ENCODE measurements at regions not wholly inside any gene's neighbourhood (a gene's known extent, or its start where the extent isn't known, plus 50 kb on each side); places are given as distances from the start of the nearest gene placed in this dataset.

DNA sequence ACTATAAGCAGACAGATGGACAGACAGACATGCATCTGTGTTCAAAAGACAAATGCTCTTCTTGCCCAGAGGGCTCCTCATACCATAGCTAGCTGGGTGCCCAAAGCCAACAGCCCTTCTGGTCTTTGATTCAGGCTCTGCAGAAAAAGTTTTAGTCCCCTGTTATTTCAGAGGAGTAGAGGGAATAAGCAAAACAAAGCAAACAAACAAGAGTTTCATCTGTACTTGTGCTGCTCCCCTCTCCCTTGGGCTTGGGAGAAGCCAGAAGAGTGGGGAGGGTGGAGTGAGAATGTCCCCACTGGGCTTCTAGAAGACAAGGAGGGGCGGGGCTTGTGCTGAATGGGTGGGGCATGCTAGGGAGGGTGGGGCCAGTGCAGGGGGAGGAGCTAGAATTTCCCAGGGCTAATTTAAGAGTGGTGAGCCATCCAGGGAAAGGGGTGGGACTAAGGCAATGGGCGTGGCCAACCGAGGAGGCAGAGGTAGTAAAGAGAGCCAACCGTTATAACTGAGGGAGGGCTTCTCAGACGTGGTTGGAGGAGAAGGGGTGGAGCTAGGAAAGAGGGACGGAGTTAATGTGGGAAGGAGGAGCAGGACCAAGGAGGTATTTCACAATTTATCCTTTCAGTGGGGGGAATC is 101.2 kb upstream of the MGMT start:
- TF ChIP-seq PHTF2 (CRISPR knock-in tag; IDR thresholded peaks at IDR 0.05) (no peak), ZNF253 (CRISPR knock-in tag; conservative IDR thresholded peaks at IDR 0.05) (no peak), NFIX (CRISPR knock-in tag; IDR thresholded peaks at IDR 0.05; ENCODE audit: low read depth) (no peak)
- TF ChIP-seq, protein P1, sequence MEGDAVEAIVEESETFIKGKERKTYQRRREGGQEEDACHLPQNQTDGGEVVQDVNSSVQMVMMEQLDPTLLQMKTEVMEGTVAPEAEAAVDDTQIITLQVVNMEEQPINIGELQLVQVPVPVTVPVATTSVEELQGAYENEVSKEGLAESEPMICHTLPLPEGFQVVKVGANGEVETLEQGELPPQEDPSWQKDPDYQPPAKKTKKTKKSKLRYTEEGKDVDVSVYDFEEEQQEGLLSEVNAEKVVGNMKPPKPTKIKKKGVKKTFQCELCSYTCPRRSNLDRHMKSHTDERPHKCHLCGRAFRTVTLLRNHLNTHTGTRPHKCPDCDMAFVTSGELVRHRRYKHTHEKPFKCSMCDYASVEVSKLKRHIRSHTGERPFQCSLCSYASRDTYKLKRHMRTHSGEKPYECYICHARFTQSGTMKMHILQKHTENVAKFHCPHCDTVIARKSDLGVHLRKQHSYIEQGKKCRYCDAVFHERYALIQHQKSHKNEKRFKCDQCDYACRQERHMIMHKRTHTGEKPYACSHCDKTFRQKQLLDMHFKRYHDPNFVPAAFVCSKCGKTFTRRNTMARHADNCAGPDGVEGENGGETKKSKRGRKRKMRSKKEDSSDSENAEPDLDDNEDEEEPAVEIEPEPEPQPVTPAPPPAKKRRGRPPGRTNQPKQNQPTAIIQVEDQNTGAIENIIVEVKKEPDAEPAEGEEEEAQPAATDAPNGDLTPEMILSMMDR (IDR thresholded peaks at IDR 0.05 in 2 of 3, conservative IDR thresholded peaks at IDR 0.05 in 1 of 3; ENCODE audit: insufficient read depth in 2 of 3, low read depth in 1 of 3, low read length in 3 of 3), result no peak
- TF ChIP-seq, protein P2, sequence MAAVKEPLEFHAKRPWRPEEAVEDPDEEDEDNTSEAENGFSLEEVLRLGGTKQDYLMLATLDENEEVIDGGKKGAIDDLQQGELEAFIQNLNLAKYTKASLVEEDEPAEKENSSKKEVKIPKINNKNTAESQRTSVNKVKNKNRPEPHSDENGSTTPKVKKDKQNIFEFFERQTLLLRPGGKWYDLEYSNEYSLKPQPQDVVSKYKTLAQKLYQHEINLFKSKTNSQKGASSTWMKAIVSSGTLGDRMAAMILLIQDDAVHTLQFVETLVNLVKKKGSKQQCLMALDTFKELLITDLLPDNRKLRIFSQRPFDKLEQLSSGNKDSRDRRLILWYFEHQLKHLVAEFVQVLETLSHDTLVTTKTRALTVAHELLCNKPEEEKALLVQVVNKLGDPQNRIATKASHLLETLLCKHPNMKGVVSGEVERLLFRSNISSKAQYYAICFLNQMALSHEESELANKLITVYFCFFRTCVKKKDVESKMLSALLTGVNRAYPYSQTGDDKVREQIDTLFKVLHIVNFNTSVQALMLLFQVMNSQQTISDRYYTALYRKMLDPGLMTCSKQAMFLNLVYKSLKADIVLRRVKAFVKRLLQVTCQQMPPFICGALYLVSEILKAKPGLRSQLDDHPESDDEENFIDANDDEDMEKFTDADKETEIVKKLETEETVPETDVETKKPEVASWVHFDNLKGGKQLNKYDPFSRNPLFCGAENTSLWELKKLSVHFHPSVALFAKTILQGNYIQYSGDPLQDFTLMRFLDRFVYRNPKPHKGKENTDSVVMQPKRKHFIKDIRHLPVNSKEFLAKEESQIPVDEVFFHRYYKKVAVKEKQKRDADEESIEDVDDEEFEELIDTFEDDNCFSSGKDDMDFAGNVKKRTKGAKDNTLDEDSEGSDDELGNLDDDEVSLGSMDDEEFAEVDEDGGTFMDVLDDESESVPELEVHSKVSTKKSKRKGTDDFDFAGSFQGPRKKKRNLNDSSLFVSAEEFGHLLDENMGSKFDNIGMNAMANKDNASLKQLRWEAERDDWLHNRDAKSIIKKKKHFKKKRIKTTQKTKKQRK (IDR thresholded peaks at IDR 0.05; ENCODE audit: borderline replicate concordance, low read depth, low read length), result no peak

Measured in K562 (cell line).